ENCODE measurements at regions not wholly inside any gene's neighbourhood (a gene's known extent, or its start where the extent isn't known, plus 50 kb on each side); places are given as distances from the start of the nearest gene placed in this dataset.
"Not testable (repeated sequence)": the region's sequence is repeated elsewhere in the genome, so short reads cannot be mapped to it uniquely, and the experiment has no call there.

DNA sequence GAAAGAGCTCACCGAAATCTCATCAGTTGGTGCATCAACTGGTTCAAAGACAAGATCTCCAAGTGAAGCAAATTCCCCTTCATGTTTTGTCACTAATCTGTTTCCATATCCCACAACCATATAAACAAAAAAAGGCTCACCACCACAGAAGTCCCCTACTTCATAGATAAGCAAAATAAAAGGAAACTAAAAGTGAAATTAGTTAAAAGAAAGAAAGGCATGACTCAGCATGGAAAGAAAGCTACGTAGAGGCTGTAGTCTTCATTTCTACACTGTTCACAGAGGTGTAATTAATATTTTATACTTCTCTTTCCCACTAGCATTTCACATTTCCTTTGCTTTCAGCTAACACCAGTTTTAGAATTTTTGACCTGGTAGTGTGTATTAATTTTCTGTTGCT, 208.0 kb downstream of the CYLC2 start:
- H2BK12ac ChIP-seq (ENCODE audit: low read length in 2 of 2): no peak overlapping the region
- H3K27me3 ChIP-seq (ENCODE audit: control insufficient read depth in 1 of 2, insufficient read depth in 1 of 2, low read length in 2 of 2): no peaks in the 10 kb centered on the region
- H3K23ac ChIP-seq (ENCODE audit: low read length in 2 of 2): no peak overlapping the region
- no peak overlapping the region for H2BK5ac ChIP-seq (ENCODE audit: low read depth, low read length, poor library complexity, severe bottlenecking)
- H2AK5ac ChIP-seq (ENCODE audit: low read length, severe bottlenecking): no peak overlapping the region
- no peaks in the 10 kb centered on the region for H3K4me1 ChIP-seq (ENCODE audit: control insufficient read depth, insufficient read depth, low read depth, low read length)
- H2AFZ ChIP-seq (ENCODE audit: low read depth, low read length): no peak overlapping the region
- H2BK120ac ChIP-seq (ENCODE audit: low read depth, low read length): no peak overlapping the region
- H3K18ac ChIP-seq (ENCODE audit: low read depth in 1 of 2, low read length in 2 of 2): no peak overlapping the region
- no peak overlapping the region for H3K9ac ChIP-seq (ENCODE audit: low read length)
- H3K79me1 ChIP-seq (replicated peaks; ENCODE audit: low read length, poor library complexity, severe bottlenecking): no peaks in the 10 kb centered on the region
- no peak overlapping the region for H3K4ac ChIP-seq (ENCODE audit: low read depth in 1 of 2, low read length in 2 of 2)
- H3K27ac ChIP-seq (ENCODE audit: low read length, poor library complexity, severe bottlenecking): no peak overlapping the region
- WGBS: 68% methylated on average over 1 of the region's 2 CpGs
- H3K36me3 ChIP-seq (ENCODE audit: control insufficient read depth in 1 of 2, insufficient read depth in 2 of 2, low read depth in 1 of 2, low read length in 2 of 2): no peaks in the 10 kb centered on the region
- DNase-seq: no peak
- H4K8ac ChIP-seq (ENCODE audit: low read length): no peak overlapping the region
- peaks cover 11% of the 10 kb centered on the region for H3K9me3 ChIP-seq (ENCODE audit: control insufficient read depth, low read length)
- no peak overlapping the region for H2BK15ac ChIP-seq (ENCODE audit: low read depth, poor library complexity, severe bottlenecking)
- H3K4me3 ChIP-seq (ENCODE audit: insufficient read depth in 1 of 2, low read depth in 1 of 2, low read length in 2 of 2): no peak overlapping the region
- H4K91ac ChIP-seq (ENCODE audit: low read length): no peak overlapping the region
- H3K4me2 ChIP-seq (ENCODE audit: low read length, poor library complexity, severe bottlenecking): no peak overlapping the region
- H3K14ac ChIP-seq (ENCODE audit: low read length in 2 of 2): no peak overlapping the region

DNA sequence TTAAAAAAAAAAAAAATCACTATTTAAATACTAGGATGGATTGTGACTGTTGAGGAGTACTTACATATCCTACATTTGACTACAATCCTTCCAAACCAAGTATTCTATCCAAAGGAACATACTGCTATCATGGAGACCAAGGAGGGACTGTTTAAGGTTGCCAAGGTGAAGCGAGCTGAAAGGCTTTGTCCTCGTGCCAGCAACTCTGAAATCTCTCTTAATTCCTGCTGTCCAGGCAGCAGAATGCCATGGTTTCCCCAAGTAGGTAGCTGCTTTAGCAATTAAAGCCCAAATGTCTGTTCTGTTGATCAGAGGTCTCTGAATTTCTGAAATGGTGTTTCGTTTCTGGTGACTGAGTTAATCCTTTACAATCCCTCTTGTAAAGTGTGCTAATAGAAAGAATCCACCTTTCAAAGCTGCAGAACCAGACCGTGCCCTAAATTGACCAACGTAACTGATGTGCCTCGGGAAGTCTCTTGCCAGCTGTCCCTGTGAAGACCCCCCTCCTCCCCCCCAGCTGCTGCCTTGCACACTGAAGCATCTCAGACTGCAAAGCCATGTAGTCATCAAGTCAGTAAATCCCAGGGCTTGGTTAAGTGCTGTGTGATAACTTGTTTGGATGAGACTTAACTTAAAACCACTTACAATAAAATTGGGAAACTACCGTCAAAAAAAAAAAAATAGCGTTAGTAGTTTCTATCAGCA, 210.9 kb downstream of the CYLC2 start:
- H3K79me1 ChIP-seq (replicated peaks; ENCODE audit: low read length, poor library complexity, severe bottlenecking); H4K8ac ChIP-seq (ENCODE audit: low read length); H4K91ac ChIP-seq (ENCODE audit: low read length): not testable (repeated sequence)

DNA sequence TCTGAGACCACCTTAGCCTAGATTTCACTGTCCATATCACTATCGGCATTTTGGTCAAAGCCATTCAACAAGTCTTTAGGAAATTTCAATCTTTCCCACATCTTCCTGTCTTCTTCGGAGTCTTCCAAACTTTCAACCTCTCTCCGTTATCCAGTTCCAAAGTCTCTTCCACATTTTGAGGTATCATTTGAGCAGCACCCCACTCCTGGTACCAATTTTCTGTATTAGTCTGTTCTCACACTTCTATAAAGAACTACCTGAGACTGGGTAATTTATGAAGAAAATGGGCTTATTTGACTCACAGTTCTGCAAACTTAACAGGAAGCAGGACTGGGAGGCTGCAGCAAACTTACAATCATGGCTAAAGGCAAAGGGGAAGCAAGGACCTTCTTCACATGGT, 215.5 kb downstream of the CYLC2 start:
- Histone ChIP-seq H3K23ac (ENCODE audit: low read length in 2 of 2) (no peak overlapping the region), H3K27ac (ENCODE audit: low read length, poor library complexity, severe bottlenecking) (no peak overlapping the region), H3K4me1 (ENCODE audit: control insufficient read depth, insufficient read depth, low read depth, low read length) (no peaks in the 10 kb centered on the region), H3K79me1 (replicated peaks; ENCODE audit: low read length, poor library complexity, severe bottlenecking) (no peaks in the 10 kb centered on the region), H2AFZ (ENCODE audit: low read depth, low read length) (no peak overlapping the region), H2BK120ac (ENCODE audit: low read depth, low read length) (no peak overlapping the region), H3K14ac (ENCODE audit: low read length in 2 of 2) (no peak overlapping the region), H3K4me2 (ENCODE audit: low read length, poor library complexity, severe bottlenecking) (no peak overlapping the region), H2BK12ac (ENCODE audit: low read length in 2 of 2) (no peak overlapping the region), H4K91ac (ENCODE audit: low read length) (no peak overlapping the region), H3K18ac (ENCODE audit: low read depth in 1 of 2, low read length in 2 of 2) (no peak overlapping the region), H3K27me3 (ENCODE audit: control insufficient read depth in 1 of 2, insufficient read depth in 1 of 2, low read length in 2 of 2) (no peaks in the 10 kb centered on the region), H3K4ac (ENCODE audit: low read depth in 1 of 2, low read length in 2 of 2) (no peak overlapping the region), H2BK15ac (ENCODE audit: low read depth, poor library complexity, severe bottlenecking) (no peak overlapping the region), H2BK5ac (ENCODE audit: low read depth, low read length, poor library complexity, severe bottlenecking) (no peak overlapping the region), H3K9ac (ENCODE audit: low read length) (no peak overlapping the region), H3K36me3 (ENCODE audit: control insufficient read depth in 1 of 2, insufficient read depth in 2 of 2, low read depth in 1 of 2, low read length in 2 of 2) (no peaks in the 10 kb centered on the region), H2AK5ac (ENCODE audit: low read length, severe bottlenecking) (no peak overlapping the region), H3K9me3 (ENCODE audit: control insufficient read depth, low read length) (peaks cover 39% of the 10 kb centered on the region), H4K8ac (ENCODE audit: low read length) (no peak overlapping the region), H3K4me3 (ENCODE audit: insufficient read depth in 1 of 2, low read depth in 1 of 2, low read length in 2 of 2) (no peak overlapping the region)
- DNase-seq: no peak
- WGBS: 91% methylated on average over 3 of the region's 3 CpGs

More for the DNA sequence above, 210.9 kb downstream of the CYLC2 start:
- H3K4me1 ChIP-seq (ENCODE audit: control insufficient read depth, insufficient read depth, low read depth, low read length); H3K27ac ChIP-seq (ENCODE audit: low read length, poor library complexity, severe bottlenecking); H2AFZ ChIP-seq (ENCODE audit: low read depth, low read length); H3K27me3 ChIP-seq (ENCODE audit: control insufficient read depth in 1 of 2, insufficient read depth in 1 of 2, low read length in 2 of 2); H3K4me2 ChIP-seq (ENCODE audit: low read length, poor library complexity, severe bottlenecking); H2BK12ac ChIP-seq (ENCODE audit: low read length in 2 of 2); H2BK15ac ChIP-seq (ENCODE audit: low read depth, poor library complexity, severe bottlenecking); H2AK5ac ChIP-seq (ENCODE audit: low read length, severe bottlenecking); H2BK120ac ChIP-seq (ENCODE audit: low read depth, low read length); H3K18ac ChIP-seq (ENCODE audit: low read depth in 1 of 2, low read length in 2 of 2); DNase-seq; H3K9ac ChIP-seq (ENCODE audit: low read length); H3K4ac ChIP-seq (ENCODE audit: low read depth in 1 of 2, low read length in 2 of 2); H3K14ac ChIP-seq (ENCODE audit: low read length in 2 of 2); H3K23ac ChIP-seq (ENCODE audit: low read length in 2 of 2); H3K4me3 ChIP-seq (ENCODE audit: insufficient read depth in 1 of 2, low read depth in 1 of 2, low read length in 2 of 2); H3K36me3 ChIP-seq (ENCODE audit: control insufficient read depth in 1 of 2, insufficient read depth in 2 of 2, low read depth in 1 of 2, low read length in 2 of 2); H2BK5ac ChIP-seq (ENCODE audit: low read depth, low read length, poor library complexity, severe bottlenecking): not testable (repeated sequence)
- H3K9me3 ChIP-seq (ENCODE audit: control insufficient read depth, low read length): peaks cover 33% of the 10 kb centered on the region
- WGBS: 56% methylated on average over 2 of the region's 8 CpGs

DNA sequence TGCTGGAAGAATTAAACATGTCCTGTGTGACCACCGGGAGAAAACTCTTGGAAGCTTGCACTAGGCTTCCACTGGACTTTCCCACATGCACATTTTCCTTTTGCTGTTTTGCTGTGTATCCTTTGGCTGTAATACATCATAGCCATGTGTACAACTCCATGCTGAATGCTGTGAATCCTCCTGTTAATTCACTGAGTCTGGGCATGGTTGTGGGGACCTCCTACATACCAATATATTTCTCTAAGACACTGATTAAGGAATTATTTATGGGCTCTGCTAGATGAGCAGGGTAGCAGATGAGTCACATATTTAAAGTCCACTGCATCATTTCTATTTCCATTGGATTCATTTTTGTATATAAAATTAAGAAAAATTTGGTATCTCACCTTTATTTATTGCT, 220.1 kb downstream of the CYLC2 start:
- Histone ChIP-seq H4K91ac (ENCODE audit: low read length) (no peak overlapping the region), H3K9me3 (ENCODE audit: control insufficient read depth, low read length) (peaks cover 19% of the 10 kb centered on the region), H2AK5ac (ENCODE audit: low read length, severe bottlenecking) (no peak overlapping the region), H2BK12ac (ENCODE audit: low read length in 2 of 2) (no peak overlapping the region), H3K27ac (ENCODE audit: low read length, poor library complexity, severe bottlenecking) (no peak overlapping the region), H2BK5ac (ENCODE audit: low read depth, low read length, poor library complexity, severe bottlenecking) (no peak overlapping the region), H3K27me3 (ENCODE audit: control insufficient read depth in 1 of 2, insufficient read depth in 1 of 2, low read length in 2 of 2) (no peaks in the 10 kb centered on the region), H2AFZ (ENCODE audit: low read depth, low read length) (no peak overlapping the region), H3K23ac (ENCODE audit: low read length in 2 of 2) (no peak overlapping the region), H3K14ac (ENCODE audit: low read length in 2 of 2) (no peak overlapping the region), H3K79me1 (replicated peaks; ENCODE audit: low read length, poor library complexity, severe bottlenecking) (no peaks in the 10 kb centered on the region), H3K36me3 (ENCODE audit: control insufficient read depth in 1 of 2, insufficient read depth in 2 of 2, low read depth in 1 of 2, low read length in 2 of 2) (no peaks in the 10 kb centered on the region), H2BK15ac (ENCODE audit: low read depth, poor library complexity, severe bottlenecking) (no peak overlapping the region), H3K4me2 (ENCODE audit: low read length, poor library complexity, severe bottlenecking) (no peak overlapping the region), H3K18ac (ENCODE audit: low read depth in 1 of 2, low read length in 2 of 2) (no peak overlapping the region), H3K4ac (ENCODE audit: low read depth in 1 of 2, low read length in 2 of 2) (no peak overlapping the region), H3K9ac (ENCODE audit: low read length) (no peak overlapping the region), H3K4me3 (ENCODE audit: insufficient read depth in 1 of 2, low read depth in 1 of 2, low read length in 2 of 2) (no peak overlapping the region), H4K8ac (ENCODE audit: low read length) (no peak overlapping the region), H3K4me1 (ENCODE audit: control insufficient read depth, insufficient read depth, low read depth, low read length) (no peaks in the 10 kb centered on the region), H2BK120ac (ENCODE audit: low read depth, low read length) (no peak overlapping the region)
- no peak for DNase-seq
- WGBS: 86% methylated on average over 1 of the region's 1 CpG
